NCI-H82 (cell line): ENCODE measurements at regions not wholly inside any gene's neighbourhood (a gene's known extent, or its start where the extent isn't known, plus 50 kb on each side); places are given as distances from the start of the nearest gene placed in this dataset.

Experiments used
- DNase-seq: peaks from one replicate; lab custom pipeline; 2025; lab: John Stamatoyannopoulos, UW

GRCh38 chr11:15300341-15300740 is 185.6 kb downstream of the INSC start:
- DNase-seq, result no peak

- DNase-seq, result no peak
Measured at GRCh38 chr11:15307619-15308024, 192.9 kb downstream of the INSC start.

GRCh38 chr11:15308840-15309239 is 194.1 kb downstream of the INSC start:
- no peak for DNase-seq

GRCh38 chr11:15309296-15309695 is 194.6 kb downstream of the INSC start:
- no peak for DNase-seq

- DNase-seq, result no peak
Measured at GRCh38 chr11:15313862-15314261, 199.1 kb downstream of the INSC start.

DNA sequence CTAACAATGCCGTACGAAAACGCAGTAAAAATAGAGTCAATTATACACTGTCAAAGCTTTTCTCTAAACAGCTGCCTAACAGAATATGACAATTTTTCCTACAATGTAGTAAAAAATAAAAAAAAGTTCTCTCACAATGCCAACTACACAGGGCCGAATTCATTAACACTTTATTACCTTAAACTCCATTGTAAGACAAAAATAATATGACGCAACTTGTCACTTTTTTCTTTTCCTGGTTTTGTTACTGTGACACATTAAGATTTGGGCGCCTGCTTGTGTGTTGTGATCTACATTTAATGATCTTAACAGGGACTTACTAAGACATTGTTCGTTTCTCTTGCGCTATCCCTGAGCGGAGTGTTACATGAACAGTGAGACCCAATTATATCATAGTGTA is 204.1 kb downstream of the INSC start:
- no peak for DNase-seq

GRCh38 chr11:15326520-15326919 is 211.8 kb downstream of the INSC start:
- no peak for DNase-seq

DNA sequence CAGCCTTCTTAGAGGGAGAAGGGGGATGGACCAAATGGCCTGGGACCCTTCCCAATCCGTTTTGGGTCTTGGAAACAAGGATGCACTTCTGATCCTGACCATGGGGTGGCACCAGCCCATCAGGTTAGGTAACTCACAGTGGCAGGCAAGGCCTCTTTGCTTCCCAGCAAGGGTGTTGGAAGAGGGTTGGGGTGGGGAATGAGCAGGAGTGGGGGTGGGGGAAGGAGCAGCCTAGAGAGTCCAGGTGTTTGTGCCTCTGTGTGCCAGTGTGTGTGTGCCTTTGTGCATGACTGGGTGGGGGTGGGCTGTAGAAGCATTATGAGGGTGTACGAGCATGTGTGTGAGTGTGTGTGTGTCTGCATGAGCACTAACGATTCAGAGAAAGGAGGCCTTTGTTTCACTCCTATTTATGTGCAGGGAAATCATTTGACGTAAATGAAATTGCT is 213.1 kb downstream of the INSC start:
- DNase-seq, result peak; percentile 82

DNA sequence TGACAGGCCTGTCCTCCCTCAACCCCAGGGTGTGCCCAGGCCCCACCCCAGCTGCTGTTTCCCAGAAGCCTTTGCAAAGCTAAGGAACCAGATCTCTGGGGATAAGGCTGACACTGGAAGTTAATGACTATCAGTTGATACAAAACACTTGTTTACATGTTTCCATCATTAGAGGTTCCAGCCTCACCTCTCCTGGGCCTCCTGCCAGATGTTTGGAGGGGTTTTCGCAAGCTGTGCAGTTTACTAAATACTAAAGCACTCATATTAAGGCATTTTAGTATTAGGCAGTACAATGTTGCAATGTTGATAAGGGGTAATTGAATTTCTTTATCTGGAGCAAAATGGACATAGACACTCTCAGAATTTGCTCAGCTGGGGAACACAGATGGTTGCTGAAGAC is 218.7 kb downstream of the INSC start:
- DNase-seq, result no peak

- no peak for DNase-seq
Measured at GRCh38 chr11:15334766-15335165, 220.0 kb downstream of the INSC start.

DNA sequence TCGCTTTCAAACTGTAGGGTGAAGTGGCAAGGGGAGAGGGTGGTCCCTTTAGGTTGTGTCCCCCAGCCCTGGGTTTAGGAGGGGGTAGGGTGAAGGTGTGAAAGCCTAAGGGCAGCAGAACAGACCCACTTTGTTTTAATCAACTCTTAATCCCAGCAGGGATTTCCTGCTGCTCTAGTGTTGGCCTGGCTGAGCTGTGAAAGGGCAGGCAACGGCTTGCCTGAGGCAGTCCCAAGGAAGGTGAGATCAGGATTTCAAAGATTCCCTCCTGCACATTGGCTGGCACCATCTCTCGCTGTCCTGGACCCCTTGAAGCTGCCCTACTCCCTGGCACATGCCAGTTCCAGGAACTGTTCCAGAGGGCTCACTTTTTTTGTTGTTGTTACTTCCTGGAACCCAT is 221.3 kb downstream of the INSC start:
- DNase-seq, result peak; percentile 4

DNA sequence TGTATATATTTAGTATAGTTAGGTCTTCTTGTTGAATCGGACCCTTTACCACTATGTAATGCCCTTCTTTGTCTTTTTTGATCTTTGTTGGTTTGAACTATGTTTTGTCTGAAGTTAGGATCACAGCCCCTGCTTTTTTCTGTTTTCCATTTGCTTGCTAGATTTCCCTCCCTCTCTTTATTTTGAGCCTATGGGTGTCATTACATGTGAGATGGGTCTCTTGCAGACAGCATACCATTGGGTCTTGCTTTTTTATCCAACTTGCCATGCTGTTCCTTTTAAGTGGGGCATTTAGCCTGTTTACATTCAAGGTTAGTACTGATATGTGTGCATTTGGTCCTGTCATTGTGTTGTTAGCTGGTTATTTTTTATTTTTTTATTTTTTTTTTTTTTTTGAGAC is 224.6 kb downstream of the INSC start:
- no peak for DNase-seq

- DNase-seq, result no peak
Measured at GRCh38 chr11:15341587-15341986, 226.9 kb downstream of the INSC start.

- DNase-seq, result no peak
Measured at GRCh38 chr11:15342163-15342562, 227.4 kb downstream of the INSC start.

DNA sequence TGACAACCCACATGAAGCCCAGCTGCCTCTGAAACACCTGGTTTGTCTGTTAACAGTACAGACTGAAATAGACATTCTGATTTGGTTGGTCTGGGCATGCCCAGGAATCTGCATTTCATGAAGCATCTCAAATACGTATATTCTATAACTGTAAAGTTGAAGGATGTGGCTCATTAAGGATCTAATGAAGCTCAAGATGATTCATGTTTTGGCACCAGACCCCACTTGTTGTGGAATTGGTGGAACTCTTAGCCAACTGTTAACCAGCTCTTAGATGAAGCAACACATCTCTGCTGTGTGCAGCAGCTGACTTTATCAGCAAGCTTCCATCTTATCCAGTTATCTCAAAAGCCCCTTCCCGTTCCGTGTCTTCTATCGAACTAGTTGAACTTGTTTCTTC is 232.2 kb downstream of the INSC start:
- DNase-seq, result no peak

GRCh38 chr11:15347969-15348734 is 233.4 kb downstream of the INSC start:
- no peak for DNase-seq

GRCh38 chr11:15349413-15349812 is 234.7 kb downstream of the INSC start:
- DNase-seq, result no peak

- no peak for DNase-seq
Measured at GRCh38 chr11:15361316-15361715, 246.6 kb downstream of the INSC start.

DNA sequence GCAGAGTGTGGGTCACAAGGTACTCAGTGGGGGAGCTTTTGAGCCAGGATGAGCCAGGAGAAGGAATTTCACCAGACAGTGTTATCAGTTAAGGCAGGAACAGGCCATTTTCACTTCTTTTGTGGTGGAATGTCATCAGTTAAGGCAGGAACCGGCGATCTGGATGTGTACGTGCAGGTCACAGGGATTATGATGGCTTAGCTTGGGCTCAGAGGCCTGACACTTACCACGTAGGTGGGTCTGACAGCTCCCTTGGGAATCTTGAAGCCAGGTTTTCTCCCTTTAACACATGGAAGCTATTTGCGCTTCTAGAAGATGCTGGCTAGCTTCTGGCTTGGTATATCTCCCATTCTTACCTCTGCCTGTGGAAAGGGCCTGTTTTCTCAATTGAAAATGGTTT is 250.6 kb downstream of the INSC start:
- peak; percentile 13 for DNase-seq

GRCh38 chr11:15367695-15368094 is 253.0 kb downstream of the INSC start:
- no peak for DNase-seq

- DNase-seq, result peak; percentile 1
Measured at GRCh38 chr11:15370495-15371147, 255.9 kb downstream of the INSC start.

DNA sequence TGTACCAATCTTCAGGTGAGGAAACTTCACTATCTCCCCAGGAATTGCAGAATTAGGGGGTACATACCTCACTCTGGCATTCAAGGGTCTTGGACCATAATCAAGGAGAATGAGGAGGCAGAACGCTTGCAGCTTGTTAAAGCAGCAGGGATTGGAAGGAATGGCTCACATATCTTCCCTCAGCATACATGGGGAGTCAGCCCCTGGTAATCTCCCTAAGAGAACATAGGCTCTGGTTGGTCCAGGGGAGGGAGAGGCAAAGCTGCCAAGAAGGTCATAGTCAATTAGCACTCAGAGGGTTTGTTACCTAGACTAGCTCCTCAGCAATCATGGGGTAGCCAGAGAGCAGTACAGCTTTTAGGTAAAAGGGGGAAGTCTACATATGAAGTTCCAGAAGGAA is 256.8 kb downstream of the INSC start:
- DNase-seq, result no peak

DNA sequence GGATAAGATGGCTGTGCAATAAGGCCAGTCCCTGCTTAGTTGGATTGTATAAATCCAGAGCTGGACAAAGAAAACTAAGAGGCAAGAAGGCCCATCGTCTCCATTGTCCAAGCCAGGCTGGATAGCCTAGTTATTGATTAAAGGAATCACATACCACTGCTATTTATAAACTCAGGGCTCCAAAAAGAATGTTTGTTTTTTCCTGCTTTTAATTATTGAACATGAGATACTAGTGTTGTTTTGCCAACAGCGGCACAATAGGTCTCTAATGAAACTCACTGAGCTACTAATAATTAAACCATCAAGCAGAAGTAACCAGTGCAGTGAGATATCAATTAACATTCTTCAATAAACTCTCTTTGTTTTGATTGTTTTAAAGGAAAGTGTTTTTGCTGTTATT is 259.7 kb downstream of the INSC start:
- no peak for DNase-seq

DNA sequence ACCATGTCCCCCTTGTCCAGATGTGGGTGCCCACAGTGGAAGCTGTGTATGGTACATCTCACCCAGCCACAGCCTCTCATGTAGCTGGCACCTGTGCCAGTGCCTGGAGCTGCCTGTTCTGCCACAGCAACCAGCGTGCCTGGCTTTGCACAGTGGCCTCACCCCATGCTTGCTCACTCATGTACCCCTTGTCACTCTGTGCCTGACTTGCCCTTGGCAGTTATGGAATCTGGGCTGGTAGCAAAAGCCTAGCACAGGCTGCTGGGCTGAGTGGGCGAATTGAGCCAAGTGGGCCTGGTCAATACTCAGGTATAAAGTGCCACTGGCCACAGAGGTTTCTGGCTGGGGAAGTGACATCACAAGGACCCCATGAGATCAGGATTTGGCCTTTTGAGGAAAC is 264.2 kb downstream of the INSC start:
- DNase-seq, result no peak
